SK-N-SH (cell line): ENCODE measurements at regions not wholly inside any gene's neighbourhood (a gene's known extent, or its start where the extent isn't known, plus 50 kb on each side); places are given as distances from the start of the nearest gene placed in this dataset.

Source experiments
- CTCF ChIA-PET: fragments of 300-600, 350-600 bp; formaldehyde crosslinking; extraction: SDS; loops from one replicate; lab custom pipeline; 2021; lab: Yijun Ruan, JAX
- POLR2A ChIA-PET: fragments of 350-600 bp; sonication (Branson Sonifier 250); formaldehyde crosslinking; extraction: SDS; loops from one replicate; lab custom pipeline; 2020; ENCODE audit warnings: antibody characterized with exemption, inconsistent platforms; lab: Yijun Ruan, JAX
- DNase-seq: peaks from one replicate; pipeline ENCODE4 v3.0.0; 2012
- H2AFZ ChIP-seq: fragments of 200-600 bp; sonication (generic); 2 replicates; pipeline ENCODE4 v1.8.1; 2016; ENCODE audit warnings: antibody characterized with exemption, mild to moderate bottlenecking, low read depth
- H3F3A ChIP-seq: fragments of 200-600 bp; sonication (generic); replicated peaks from 2 replicates; pipeline ENCODE3; 2016; ENCODE audit warnings: antibody characterized with exemption, mild to moderate bottlenecking; ENCODE audit not compliant: insufficient read depth
- H3K27ac ChIP-seq, 2 experiments: fragments of 200-500 bp in 1 of 2; fragments of 200-600 bp in 1 of 2; sonication (Bioruptor generic) in 1 of 2; sonication (generic), shearing (Covaris generic) in 1 of 2; 2 replicates each; pipeline versions ENCODE4 v1.5.1 to v1.6.1; 2014 to 2016; ENCODE audit warnings: low read depth in 2 of 2, inconsistent platforms in 1 of 2, low read length in 1 of 2, mild to moderate bottlenecking in 1 of 2, mixed read lengths in 1 of 2
- H3K27me3 ChIP-seq: fragments of 200-600 bp; sonication (generic), shearing (Covaris generic); 2 replicates; pipeline ENCODE4 v1.6.1; 2016; ENCODE audit warnings: mixed run types; ENCODE audit not compliant: insufficient read depth
- H3K36me3 ChIP-seq, 2 experiments: fragments of 200-500 bp in 1 of 2; fragments of 200-600 bp in 1 of 2; sonication (Bioruptor generic) in 1 of 2; sonication (generic) in 1 of 2; replicated peaks in 1 of 2; 2 replicates each; pipeline versions ENCODE3 to v1.5.1; 2014 to 2016; ENCODE audit warnings: low read length in 1 of 2, mild to moderate bottlenecking in 1 of 2; ENCODE audit not compliant: insufficient read depth in 2 of 2, control insufficient read depth in 1 of 2
- H3K4me1 ChIP-seq, 2 experiments: fragments of 200-500 bp in 1 of 2; fragments of 200-600 bp in 1 of 2; sonication (Bioruptor generic) in 1 of 2; sonication (generic), shearing (Covaris generic) in 1 of 2; 2 replicates each; pipeline versions ENCODE4 v1.5.1 to v1.6.1; 2014 to 2016; ENCODE audit warnings: low read depth in 1 of 2, low read length in 1 of 2, mixed run types in 1 of 2; ENCODE audit not compliant: insufficient read depth in 2 of 2, control insufficient read depth in 1 of 2
- H3K4me2 ChIP-seq: fragments of 200-600 bp; sonication (generic), shearing (Covaris generic); 2 replicates; pipeline ENCODE4 v1.6.1; 2017; ENCODE audit warnings: mixed run types
- H3K4me3 ChIP-seq, 2 experiments: fragments of 200-500 bp in 1 of 2; fragments of 200-600 bp in 1 of 2; sonication (Bioruptor generic) in 1 of 2; sonication (generic), shearing (Covaris generic) in 1 of 2; 2 replicates each; pipeline versions ENCODE4 v1.5.1 to v1.8.1; 2014 to 2016; ENCODE audit warnings: low read depth in 2 of 2, inconsistent platforms in 1 of 2, low read length in 1 of 2, mild to moderate bottlenecking in 1 of 2, mixed read lengths in 1 of 2, moderate library complexity in 1 of 2
- H3K79me2 ChIP-seq: fragments of 200-600 bp; sonication (generic); 2 replicates; pipeline ENCODE4 v1.8.1; 2017; ENCODE audit warnings: mild to moderate bottlenecking; ENCODE audit not compliant: insufficient read depth
- H3K9ac ChIP-seq: fragments of 200-600 bp; sonication (generic); 2 replicates; pipeline ENCODE4 v1.6.1; 2017; ENCODE audit warnings: mixed run types
- H3K9me2 ChIP-seq: fragments of 200-600 bp; sonication (generic); 2 replicates; pipeline ENCODE4 v1.6.1; 2017; ENCODE audit warnings: mixed run types
- H3K9me3 ChIP-seq: fragments of 200-600 bp; sonication (generic); 2 replicates; pipeline ENCODE4 v1.6.1; 2017; ENCODE audit warnings: mixed run types, mild to moderate bottlenecking, moderate library complexity
- H4K20me1 ChIP-seq: fragments of 200-600 bp; sonication (generic); 2 replicates; pipeline ENCODE4 v1.6.1; 2017; ENCODE audit warnings: mild to moderate bottlenecking, mixed run types; ENCODE audit not compliant: insufficient read depth
- CHD2 ChIP-seq: fragments of 150-350 bp; IDR thresholded peaks from 2 replicates; pipeline ENCODE4 v1.6.1; 2018; ENCODE audit warnings: low read length; ENCODE audit not compliant: partially characterized antibody
- ELF1 ChIP-seq: IDR thresholded peaks from 2 replicates; pipeline ENCODE4 v1.4.0; 2012
- EP300 ChIP-seq, 2 experiments: IDR thresholded peaks; 2 replicates each; pipeline versions ENCODE4 v1.4.0 to v1.6.1; 2012; ENCODE audit warnings: borderline replicate concordance in 1 of 2, low read depth in 1 of 2, low read length in 1 of 2
- FOSL2 ChIP-seq: IDR thresholded peaks from 2 replicates; pipeline ENCODE4 v1.4.0; 2012; ENCODE audit warnings: low read depth, mild to moderate bottlenecking, moderate library complexity, borderline replicate concordance
- FOXM1 ChIP-seq: IDR thresholded peaks from 2 replicates; pipeline ENCODE4 v1.4.0; 2012; ENCODE audit warnings: low read depth, mild to moderate bottlenecking
- GABPA ChIP-seq: IDR thresholded peaks from 2 replicates; pipeline ENCODE4 v1.4.0; 2012; ENCODE audit warnings: low read depth, mild to moderate bottlenecking
- GATA2 ChIP-seq: sonication (generic); formaldehyde crosslinking; IDR thresholded peaks from 2 replicates; pipeline ENCODE4 v1.5.0; 2020; ENCODE audit warnings: mild to moderate bottlenecking, missing genetic modification reagents
- NRF1 ChIP-seq: IDR thresholded peaks from 2 replicates; pipeline ENCODE4 v1.6.1; 2012; ENCODE audit warnings: low read depth, mild to moderate bottlenecking, low read length
- POLR2AphosphoS5 ChIP-seq: IDR thresholded peaks from 2 replicates; pipeline ENCODE4 v1.6.1; 2012; ENCODE audit warnings: low read depth, low read length
- SMC3 ChIP-seq: IDR thresholded peaks from 2 replicates; pipeline ENCODE4 v1.6.1; 2012; ENCODE audit warnings: low read depth, low read length, improper control_type of control experiment
- TAF1 ChIP-seq: IDR thresholded peaks from 2 replicates; pipeline ENCODE4 v1.6.1; 2012; ENCODE audit warnings: low read depth, mild to moderate bottlenecking, low read length, moderate library complexity, borderline replicate concordance
- TCF12 ChIP-seq: IDR thresholded peaks from 2 replicates; pipeline ENCODE4 v1.4.0; 2012
- USF1 ChIP-seq: IDR thresholded peaks from 2 replicates; pipeline ENCODE4 v1.4.0; 2012; ENCODE audit warnings: low read depth, borderline replicate concordance
- WGBS: methylation state at CpG from one replicate; pipeline ENCODE4 v1.1.6; 2017; ENCODE audit warnings: low lambda C conversion rate; 5-methylcytosine and 5-hydroxymethylcytosine counted together
- TF ChIP-seq, protein P1 (sequence below): IDR thresholded peaks from 2 replicates; pipeline ENCODE4 v1.4.0; 2012; ENCODE audit warnings: low read depth
- TF ChIP-seq, protein P2 (sequence below): IDR thresholded peaks from 2 replicates; pipeline ENCODE4; 2012
- TF ChIP-seq, protein P3 (sequence below): fragments of 150-350 bp; IDR thresholded peaks from 2 replicates; pipeline ENCODE4 v1.6.1; 2016; ENCODE audit warnings: mild to moderate bottlenecking, low read depth, low read length

GRCh38 chr14:61113561-61114225 is 132.6 kb downstream of the SLC38A6 start:
- CTCF ChIA-PET: no interaction called here
- Histone ChIP-seq H3K9me2 (no peaks in the 10 kb centered on the region), H3K4me1 (peaks cover 0 to 7% of the 10 kb centered on the region in 2 experiments; a peak in 1 of 4 replicates), H3K9me3 (no peaks in the 10 kb centered on the region), H3K4me2 (no peak overlapping the region), H3K79me2 (no peaks in the 10 kb centered on the region), H3K27me3 (no peaks in the 10 kb centered on the region), H3K36me3 (no peaks in the 10 kb centered on the region), H3K4me3 (no peak overlapping the region), H2AFZ (no peak overlapping the region), H3K9ac (no peak overlapping the region), H3K27ac (no peak overlapping the region), H4K20me1 (no peaks in the 10 kb centered on the region), H3F3A (no peaks in the 10 kb centered on the region)
- WGBS: 56% methylated on average over 6 of the region's 6 CpGs
- POLR2A ChIA-PET: no interaction called here
- no peak for TF ChIP-seq GABPA
- TF ChIP-seq GATA2 (CRISPR knock-in tag): no peak
- TF ChIP-seq CHD2: no peak
- no peak for TF ChIP-seq ELF1
- no peak for TF ChIP-seq POLR2AphosphoS5
- TF ChIP-seq, protein P1, sequence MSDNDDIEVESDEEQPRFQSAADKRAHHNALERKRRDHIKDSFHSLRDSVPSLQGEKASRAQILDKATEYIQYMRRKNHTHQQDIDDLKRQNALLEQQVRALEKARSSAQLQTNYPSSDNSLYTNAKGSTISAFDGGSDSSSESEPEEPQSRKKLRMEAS: no peak
- TF ChIP-seq, protein P2, sequence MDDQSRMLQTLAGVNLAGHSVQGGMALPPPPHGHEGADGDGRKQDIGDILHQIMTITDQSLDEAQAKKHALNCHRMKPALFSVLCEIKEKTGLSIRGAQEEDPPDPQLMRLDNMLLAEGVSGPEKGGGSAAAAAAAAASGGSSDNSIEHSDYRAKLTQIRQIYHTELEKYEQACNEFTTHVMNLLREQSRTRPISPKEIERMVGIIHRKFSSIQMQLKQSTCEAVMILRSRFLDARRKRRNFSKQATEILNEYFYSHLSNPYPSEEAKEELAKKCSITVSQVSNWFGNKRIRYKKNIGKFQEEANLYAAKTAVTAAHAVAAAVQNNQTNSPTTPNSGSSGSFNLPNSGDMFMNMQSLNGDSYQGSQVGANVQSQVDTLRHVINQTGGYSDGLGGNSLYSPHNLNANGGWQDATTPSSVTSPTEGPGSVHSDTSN: no peak
- TF ChIP-seq FOSL2: no peak
- no peak for TF ChIP-seq NRF1
- TF ChIP-seq TAF1: no peak
- no peak for DNase-seq

GRCh38 chr14:61112506-61112905 is 131.5 kb downstream of the SLC38A6 start:
- Histone ChIP-seq H3K4me1 (peaks cover 0 to 7% of the 10 kb centered on the region in 2 experiments; a peak in 1 of 4 replicates), H3K27me3 (no peaks in the 10 kb centered on the region), H3K4me2 (no peak overlapping the region), H3F3A (no peaks in the 10 kb centered on the region), H3K4me3 (no peak overlapping the region), H3K9ac (no peak overlapping the region), H3K9me3 (no peaks in the 10 kb centered on the region), H3K9me2 (no peaks in the 10 kb centered on the region), H3K36me3 (no peaks in the 10 kb centered on the region), H3K27ac (no peak overlapping the region)
- ChIA-PET CTCF (no interaction called here), POLR2A (no interaction called here)
- WGBS: 84% methylated on average over 5 of the region's 5 CpGs
- DNase-seq: no peak
- TF ChIP-seq TCF12: no peak
- TF ChIP-seq SMC3: no peak
- TF ChIP-seq POLR2AphosphoS5: no peak
- TF ChIP-seq EP300 (IDR thresholded peaks at IDR 0.05; ENCODE audit: borderline replicate concordance in 1 of 2, low read depth in 1 of 2, low read length in 1 of 2): no peak
- TF ChIP-seq TAF1: no peak
- TF ChIP-seq, protein P2: no peak
- TF ChIP-seq USF1: no peak
- no peak for TF ChIP-seq FOXM1
- TF ChIP-seq, protein P3, sequence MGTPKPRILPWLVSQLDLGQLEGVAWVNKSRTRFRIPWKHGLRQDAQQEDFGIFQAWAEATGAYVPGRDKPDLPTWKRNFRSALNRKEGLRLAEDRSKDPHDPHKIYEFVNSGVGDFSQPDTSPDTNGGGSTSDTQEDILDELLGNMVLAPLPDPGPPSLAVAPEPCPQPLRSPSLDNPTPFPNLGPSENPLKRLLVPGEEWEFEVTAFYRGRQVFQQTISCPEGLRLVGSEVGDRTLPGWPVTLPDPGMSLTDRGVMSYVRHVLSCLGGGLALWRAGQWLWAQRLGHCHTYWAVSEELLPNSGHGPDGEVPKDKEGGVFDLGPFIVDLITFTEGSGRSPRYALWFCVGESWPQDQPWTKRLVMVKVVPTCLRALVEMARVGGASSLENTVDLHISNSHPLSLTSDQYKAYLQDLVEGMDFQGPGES: no peak
- TF ChIP-seq ELF1: no peak
- TF ChIP-seq, all 33 proteins: peak for 0
- H4K20me1 ChIP-seq: no peaks in the 10 kb centered on the region
- no peaks in the 10 kb centered on the region for H3K79me2 ChIP-seq
- no peak overlapping the region for H2AFZ ChIP-seq
